PFSK-1 (cell line): ENCODE measurements at regions not wholly inside any gene's neighbourhood (a gene's known extent, or its start where the extent isn't known, plus 50 kb on each side); places are given as distances from the start of the nearest gene placed in this dataset.

ENCODE experiments used
- POLR2AphosphoS5 ChIP-seq: IDR thresholded peaks from 2 replicates; pipeline ENCODE4 v1.6.1; 2012; ENCODE audit warnings: low read depth, mild to moderate bottlenecking, control low read depth, low read length, moderate library complexity
- REST ChIP-seq, 2 experiments: IDR thresholded peaks; 2 replicates each; pipeline versions ENCODE4 v1.6.1 to v1.8.0; 2011 to 2012; ENCODE audit warnings: low read depth in 2 of 2, low read length in 2 of 2, control low read depth in 1 of 2, inconsistent platforms in 1 of 2, mild to moderate bottlenecking in 1 of 2, moderate library complexity in 1 of 2; ENCODE audit not compliant: insufficient read depth in 1 of 2
- SIN3A ChIP-seq: IDR thresholded peaks from 2 replicates; pipeline ENCODE4 v1.6.1; 2012; ENCODE audit warnings: mild to moderate bottlenecking, low read length, moderate library complexity, borderline replicate concordance; ENCODE audit not compliant: insufficient read depth

DNA sequence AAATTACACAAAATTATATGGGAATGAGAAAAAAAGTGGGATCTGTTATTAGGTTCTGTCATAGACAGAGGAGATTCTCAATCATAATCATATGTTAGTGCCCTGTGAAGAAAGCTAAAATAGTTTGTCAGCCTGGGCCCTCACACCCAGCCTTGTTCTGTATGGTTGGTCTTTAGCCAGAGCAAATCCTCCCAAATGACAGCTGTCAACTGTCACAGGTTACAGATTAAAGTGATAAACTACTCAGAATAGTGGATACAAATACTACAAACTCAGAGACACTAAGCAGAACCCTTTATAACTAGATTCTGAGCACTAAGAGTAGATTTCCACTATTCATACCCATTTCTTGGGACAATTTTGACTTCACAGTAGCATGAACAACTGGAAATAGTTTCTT is 405.0 kb upstream of the MEF2C start:
- TF ChIP-seq REST (IDR thresholded peaks at IDR 0.05; ENCODE audit: insufficient read depth in 1 of 2, low read depth in 2 of 2, low read length in 2 of 2) (no peak), POLR2AphosphoS5 (no peak), SIN3A (no peak)
